ENCODE measurements at regions not wholly inside any gene's neighbourhood (a gene's known extent, or its start where the extent isn't known, plus 50 kb on each side); places are given as distances from the start of the nearest gene placed in this dataset.

DNA sequence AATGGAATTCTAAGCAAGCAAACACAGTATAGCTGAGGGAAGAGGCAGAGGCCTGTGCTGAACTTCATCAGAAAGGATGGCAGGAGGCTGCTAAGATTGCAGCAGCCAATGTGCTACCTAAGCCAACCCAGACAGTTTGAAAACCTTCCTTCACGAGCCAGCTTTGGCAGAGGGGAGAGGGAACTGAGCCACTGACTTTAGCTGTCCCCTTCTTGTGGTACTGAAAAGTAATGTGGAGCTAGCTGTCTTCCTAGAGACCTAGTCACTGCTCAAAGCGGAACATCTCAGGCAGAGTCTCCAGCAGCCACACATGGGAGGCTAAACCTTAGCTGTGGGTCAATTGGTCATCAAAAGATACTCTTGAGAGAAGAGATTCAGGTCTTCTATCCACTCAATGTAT, 419.0 kb downstream of the FBXO15 start:
- TF ChIP-seq, protein P1, sequence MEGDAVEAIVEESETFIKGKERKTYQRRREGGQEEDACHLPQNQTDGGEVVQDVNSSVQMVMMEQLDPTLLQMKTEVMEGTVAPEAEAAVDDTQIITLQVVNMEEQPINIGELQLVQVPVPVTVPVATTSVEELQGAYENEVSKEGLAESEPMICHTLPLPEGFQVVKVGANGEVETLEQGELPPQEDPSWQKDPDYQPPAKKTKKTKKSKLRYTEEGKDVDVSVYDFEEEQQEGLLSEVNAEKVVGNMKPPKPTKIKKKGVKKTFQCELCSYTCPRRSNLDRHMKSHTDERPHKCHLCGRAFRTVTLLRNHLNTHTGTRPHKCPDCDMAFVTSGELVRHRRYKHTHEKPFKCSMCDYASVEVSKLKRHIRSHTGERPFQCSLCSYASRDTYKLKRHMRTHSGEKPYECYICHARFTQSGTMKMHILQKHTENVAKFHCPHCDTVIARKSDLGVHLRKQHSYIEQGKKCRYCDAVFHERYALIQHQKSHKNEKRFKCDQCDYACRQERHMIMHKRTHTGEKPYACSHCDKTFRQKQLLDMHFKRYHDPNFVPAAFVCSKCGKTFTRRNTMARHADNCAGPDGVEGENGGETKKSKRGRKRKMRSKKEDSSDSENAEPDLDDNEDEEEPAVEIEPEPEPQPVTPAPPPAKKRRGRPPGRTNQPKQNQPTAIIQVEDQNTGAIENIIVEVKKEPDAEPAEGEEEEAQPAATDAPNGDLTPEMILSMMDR (IDR thresholded peaks at IDR 0.05; ENCODE audit: low read depth, low read length, missing input control), result no peak
- TF ChIP-seq, protein P2, sequence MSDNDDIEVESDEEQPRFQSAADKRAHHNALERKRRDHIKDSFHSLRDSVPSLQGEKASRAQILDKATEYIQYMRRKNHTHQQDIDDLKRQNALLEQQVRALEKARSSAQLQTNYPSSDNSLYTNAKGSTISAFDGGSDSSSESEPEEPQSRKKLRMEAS (IDR thresholded peaks at IDR 0.05), result no peak
- TF ChIP-seq TAF1 (conservative IDR thresholded peaks at IDR 0.05) (no peak), RAD21 (IDR thresholded peaks at IDR 0.05) (no peak), GABPA (IDR thresholded peaks at IDR 0.05 in 1 of 2, conservative IDR thresholded peaks at IDR 0.05 in 1 of 2) (no peak), JUND (IDR thresholded peaks at IDR 0.05) (no peak), SP1 (IDR thresholded peaks at IDR 0.05) (no peak), FOXA1 (IDR thresholded peaks at IDR 0.05) (no peak), EGR1 (IDR thresholded peaks at IDR 0.05; ENCODE audit: low read depth in 2 of 2) (no peak)
- TF ChIP-seq, protein P3, sequence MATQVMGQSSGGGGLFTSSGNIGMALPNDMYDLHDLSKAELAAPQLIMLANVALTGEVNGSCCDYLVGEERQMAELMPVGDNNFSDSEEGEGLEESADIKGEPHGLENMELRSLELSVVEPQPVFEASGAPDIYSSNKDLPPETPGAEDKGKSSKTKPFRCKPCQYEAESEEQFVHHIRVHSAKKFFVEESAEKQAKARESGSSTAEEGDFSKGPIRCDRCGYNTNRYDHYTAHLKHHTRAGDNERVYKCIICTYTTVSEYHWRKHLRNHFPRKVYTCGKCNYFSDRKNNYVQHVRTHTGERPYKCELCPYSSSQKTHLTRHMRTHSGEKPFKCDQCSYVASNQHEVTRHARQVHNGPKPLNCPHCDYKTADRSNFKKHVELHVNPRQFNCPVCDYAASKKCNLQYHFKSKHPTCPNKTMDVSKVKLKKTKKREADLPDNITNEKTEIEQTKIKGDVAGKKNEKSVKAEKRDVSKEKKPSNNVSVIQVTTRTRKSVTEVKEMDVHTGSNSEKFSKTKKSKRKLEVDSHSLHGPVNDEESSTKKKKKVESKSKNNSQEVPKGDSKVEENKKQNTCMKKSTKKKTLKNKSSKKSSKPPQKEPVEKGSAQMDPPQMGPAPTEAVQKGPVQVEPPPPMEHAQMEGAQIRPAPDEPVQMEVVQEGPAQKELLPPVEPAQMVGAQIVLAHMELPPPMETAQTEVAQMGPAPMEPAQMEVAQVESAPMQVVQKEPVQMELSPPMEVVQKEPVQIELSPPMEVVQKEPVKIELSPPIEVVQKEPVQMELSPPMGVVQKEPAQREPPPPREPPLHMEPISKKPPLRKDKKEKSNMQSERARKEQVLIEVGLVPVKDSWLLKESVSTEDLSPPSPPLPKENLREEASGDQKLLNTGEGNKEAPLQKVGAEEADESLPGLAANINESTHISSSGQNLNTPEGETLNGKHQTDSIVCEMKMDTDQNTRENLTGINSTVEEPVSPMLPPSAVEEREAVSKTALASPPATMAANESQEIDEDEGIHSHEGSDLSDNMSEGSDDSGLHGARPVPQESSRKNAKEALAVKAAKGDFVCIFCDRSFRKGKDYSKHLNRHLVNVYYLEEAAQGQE (IDR thresholded peaks at IDR 0.05), result no peak
- TF ChIP-seq, protein P4, sequence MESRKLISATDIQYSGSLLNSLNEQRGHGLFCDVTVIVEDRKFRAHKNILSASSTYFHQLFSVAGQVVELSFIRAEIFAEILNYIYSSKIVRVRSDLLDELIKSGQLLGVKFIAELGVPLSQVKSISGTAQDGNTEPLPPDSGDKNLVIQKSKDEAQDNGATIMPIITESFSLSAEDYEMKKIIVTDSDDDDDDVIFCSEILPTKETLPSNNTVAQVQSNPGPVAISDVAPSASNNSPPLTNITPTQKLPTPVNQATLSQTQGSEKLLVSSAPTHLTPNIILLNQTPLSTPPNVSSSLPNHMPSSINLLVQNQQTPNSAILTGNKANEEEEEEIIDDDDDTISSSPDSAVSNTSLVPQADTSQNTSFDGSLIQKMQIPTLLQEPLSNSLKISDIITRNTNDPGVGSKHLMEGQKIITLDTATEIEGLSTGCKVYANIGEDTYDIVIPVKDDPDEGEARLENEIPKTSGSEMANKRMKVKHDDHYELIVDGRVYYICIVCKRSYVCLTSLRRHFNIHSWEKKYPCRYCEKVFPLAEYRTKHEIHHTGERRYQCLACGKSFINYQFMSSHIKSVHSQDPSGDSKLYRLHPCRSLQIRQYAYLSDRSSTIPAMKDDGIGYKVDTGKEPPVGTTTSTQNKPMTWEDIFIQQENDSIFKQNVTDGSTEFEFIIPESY (IDR thresholded peaks at IDR 0.05), result no peak

Data from liver (tissue), 3 donors.